B cell (primary cell): ENCODE measurements at regions not wholly inside any gene's neighbourhood (a gene's known extent, or its start where the extent isn't known, plus 50 kb on each side); places are given as distances from the start of the nearest gene placed in this dataset.

Experiments
- ATAC-seq: fragments of 200-7000 bp; cut with Tn5 transposase; one replicate; pipeline ENCODE4 v1.10.0; 2021; ENCODE audit warnings: low read depth, mild to moderate bottlenecking, moderate number of reproducible peaks, moderate library complexity
- CTCF ChIA-PET: fragments of 350-600 bp; sonication (Branson Sonifier 250); formaldehyde crosslinking; loops from one replicate; lab custom pipeline; 2021; ENCODE audit warnings: antibody characterized with exemption, inconsistent platforms; lab: Charles Lee
- POLR2A ChIA-PET: fragments of 350-600 bp; sonication (Branson Sonifier 250); formaldehyde crosslinking; loops from one replicate; lab custom pipeline; 2021; ENCODE audit warnings: antibody characterized with exemption; lab: Charles Lee
- DNase-seq: peaks from one replicate; pipeline ENCODE4 v3.0.0; 2013
- H2AFZ ChIP-seq: 2 replicates; pipeline ENCODE4 v1.6.1; 2012; ENCODE audit warnings: mild to moderate bottlenecking, low read depth, low read length; ENCODE audit not compliant: insufficient read depth, poor library complexity, severe bottlenecking
- H3K27ac ChIP-seq, 2 donors: 1 replicate in 1 of 2; 2 replicates in 1 of 2; pipeline ENCODE4 v1.5.1; 2012 to 2013; ENCODE audit warnings: low read length in 2 of 2, mild to moderate bottlenecking in 2 of 2, moderate library complexity in 1 of 2
- H3K27me3 ChIP-seq, 4 experiments: fragments of 200-600 bp in 1 of 4; sonication (generic) in 1 of 4; replicated peaks in 1 of 4; 1 replicate in 2 of 4; 2 replicates in 2 of 4; pipeline versions ENCODE4 v1.6.1 to v1.7.0; 2013 to 2016; ENCODE audit warnings: low read length in 3 of 4, mild to moderate bottlenecking in 2 of 4, mixed read lengths in 1 of 4, moderate library complexity in 1 of 4; ENCODE audit not compliant: insufficient read depth in 4 of 4, control insufficient read depth in 3 of 4; ENCODE audit errors: control extremely low read depth in 1 of 4
- H3K36me3 ChIP-seq, 2 experiments: replicated peaks in 1 of 2; 1 replicate in 1 of 2; 2 replicates in 1 of 2; pipeline versions ENCODE4 v1.6.1 to v1.7.1; 2013; ENCODE audit warnings: low read length in 1 of 2; ENCODE audit not compliant: insufficient read depth in 2 of 2, control insufficient read depth in 1 of 2; ENCODE audit errors: control extremely low read depth in 1 of 2, extremely low read depth in 1 of 2
- H3K4me1 ChIP-seq, 2 donors: fragments of 200-600 bp in 1 of 2; sonication (generic) in 1 of 2; 1 replicate in 1 of 2; 2 replicates in 1 of 2; pipeline versions ENCODE4 v1.5.1 to v1.6.1; 2013 to 2017; ENCODE audit warnings: low read length in 2 of 2; ENCODE audit not compliant: control insufficient read depth in 2 of 2, insufficient read depth in 2 of 2
- H3K4me2 ChIP-seq: replicated peaks from 2 replicates; pipeline ENCODE3; 2012; ENCODE audit warnings: mild to moderate bottlenecking, low read depth, low read length; ENCODE audit not compliant: poor library complexity, severe bottlenecking
- H3K4me3 ChIP-seq, 5 experiments: fragments of 200-600 bp in 1 of 5; sonication (generic) in 1 of 5; 1 replicate in 3 of 5; 2 replicates in 2 of 5; pipeline versions ENCODE4 v1.5.1 to v1.7.0; 2011 to 2016; ENCODE audit warnings: low read length in 4 of 5, mild to moderate bottlenecking in 4 of 5, low read depth in 2 of 5, control low read depth in 1 of 5, moderate library complexity in 1 of 5; ENCODE audit not compliant: insufficient read depth in 1 of 5; ENCODE audit errors: control extremely low read depth in 1 of 5, extremely low read depth in 1 of 5
- H3K79me2 ChIP-seq: fragments of 200-600 bp; sonication (generic); one replicate; pipeline ENCODE4 v1.6.0; 2016; ENCODE audit warnings: low read length; ENCODE audit not compliant: control insufficient read depth, insufficient read depth
- H3K9ac ChIP-seq: fragments of 200-600 bp; sonication (generic); 2 replicates; pipeline ENCODE4 v1.6.1; 2017; ENCODE audit warnings: mild to moderate bottlenecking, low read length, moderate library complexity
- H3K9me3 ChIP-seq, 3 donors: one replicate each; pipeline versions ENCODE4 v1.6.1 to v1.7.1; 2013; ENCODE audit warnings: low read length in 2 of 3; ENCODE audit not compliant: control insufficient read depth in 2 of 3, insufficient read depth in 1 of 3; ENCODE audit errors: control extremely low read depth in 1 of 3
- H4K20me1 ChIP-seq: 2 replicates; pipeline ENCODE4 v1.6.0; 2012; ENCODE audit warnings: mild to moderate bottlenecking, low read length; ENCODE audit not compliant: insufficient read depth, control insufficient read depth, poor library complexity, severe bottlenecking
- H3K27ac Mint-ChIP-seq: one replicate; pipeline ENCODE4 v1.8.0; 2021; ENCODE audit warnings: mixed read lengths
- H3K27me3 Mint-ChIP-seq: one replicate; pipeline ENCODE4 v1.8.0; 2021; ENCODE audit warnings: mixed read lengths
- H3K4me1 Mint-ChIP-seq: one replicate; pipeline ENCODE4 v1.8.0; 2021; ENCODE audit warnings: mixed read lengths
- H3K4me3 Mint-ChIP-seq: one replicate; pipeline ENCODE4 v1.8.0; 2021; ENCODE audit warnings: mixed read lengths
- H3K9me3 Mint-ChIP-seq: one replicate; pipeline ENCODE4 v1.8.0; 2022; ENCODE audit warnings: mixed read lengths; ENCODE audit not compliant: insufficient read depth
- CTCF ChIP-seq: fragments of 200-600 bp; IDR thresholded peaks from one replicate; pipeline ENCODE4 v1.8.0; 2022; ENCODE audit warnings: antibody characterized with exemption, mild to moderate bottlenecking
- EZH2 ChIP-seq: IDR thresholded peaks from 2 replicates; pipeline ENCODE4 v1.6.1; 2012; ENCODE audit warnings: borderline replicate concordance, low read depth, mild to moderate bottlenecking, moderate library complexity, low read length; ENCODE audit not compliant: insufficient read depth, poor library complexity, severe bottlenecking
- WGBS: methylation state at CpG from one replicate; pipeline ENCODE4 v1.1.5; 2013; ENCODE audit warnings: missing lambda C conversion rate; ENCODE audit not compliant: insufficient coverage; 5-methylcytosine and 5-hydroxymethylcytosine counted together
- intact Hi-C: fragments of 100-400 bp; cut with micrococcal nuclease; formaldehyde crosslinking; loops from one replicate; pipeline ENCODE4 v1.10.0; 2022

- H3K4me3 Mint-ChIP-seq: no peak overlapping the region
- no peaks in the 10 kb centered on the region for H3K4me1 ChIP-seq
- WGBS: 82% methylated on average over 4 of the region's 4 CpGs
- no peak overlapping the region for H3K27ac Mint-ChIP-seq
- H4K20me1 ChIP-seq: no peaks in the 10 kb centered on the region
- H3K9me3 Mint-ChIP-seq: peaks cover 4% of the 10 kb centered on the region
- intact Hi-C loops: no loop called here
- peaks cover 0 to 6% (median 0%) of the 10 kb centered on the region in 3 donors for H3K9me3 ChIP-seq
- TF ChIP-seq EZH2: no peak
- ChIA-PET POLR2A (no interaction called here), CTCF (no interaction called here)
- no peaks in the 10 kb centered on the region for H3K36me3 ChIP-seq
- ATAC-seq (no peak), DNase-seq (no peak)
- H3K27ac ChIP-seq: no peak overlapping the region
- H3K4me3 ChIP-seq: no peak overlapping the region
- H2AFZ ChIP-seq: no peak overlapping the region
- no peaks in the 10 kb centered on the region for H3K79me2 ChIP-seq
- no peak overlapping the region for H3K4me2 ChIP-seq
- no peaks in the 10 kb centered on the region for H3K27me3 Mint-ChIP-seq
- no peak overlapping the region for H3K9ac ChIP-seq
- H3K4me1 Mint-ChIP-seq: no peaks in the 10 kb centered on the region
- no peaks in the 10 kb centered on the region for H3K27me3 ChIP-seq
These were observed 545.4 kb downstream of the ADGRL2 start for GRCh38 chr1:82346141-82346540.

- DNase-seq (no peak), ATAC-seq (no peak)
- H3K4me1 ChIP-seq: no peaks in the 10 kb centered on the region
- no peak overlapping the region for H3K27ac ChIP-seq
- ChIA-PET CTCF (no interaction called here), POLR2A (no interaction called here)
- H2AFZ ChIP-seq: no peak overlapping the region
- intact Hi-C loops: no loop called here
- no peak overlapping the region for H3K9ac ChIP-seq
- Mint-ChIP-seq H3K27ac (no peak overlapping the region), H3K27me3 (no peaks in the 10 kb centered on the region), H3K4me3 (no peak overlapping the region), H3K4me1 (no peaks in the 10 kb centered on the region), H3K9me3 (peaks cover 3% of the 10 kb centered on the region)
- TF ChIP-seq EZH2: no peak
- TF ChIP-seq CTCF: no peak
- no peaks in the 10 kb centered on the region for H3K27me3 ChIP-seq
- no peaks in the 10 kb centered on the region for H3K79me2 ChIP-seq
- no peaks in the 10 kb centered on the region for H3K9me3 ChIP-seq
- H3K36me3 ChIP-seq: no peaks in the 10 kb centered on the region
- H3K4me3 ChIP-seq: no peak overlapping the region
- no peak overlapping the region for H3K4me2 ChIP-seq
- 100% methylated on average over 1 of the region's 2 CpGs for WGBS
- H4K20me1 ChIP-seq: no peaks in the 10 kb centered on the region
These were observed 542.6 kb downstream of the ADGRL2 start for GRCh38 chr1:82343381-82343780.
